Activated T-helper 1 cell treated with anti-CD3 and anti-CD28 coated beads, Interleukin-2, amount 50 U/mL, for 16 hours (primary cell): ENCODE measurements at regions not wholly inside any gene's neighbourhood (a gene's known extent, or its start where the extent isn't known, plus 50 kb on each side); places are given as distances from the start of the nearest gene placed in this dataset.
A peak's percentile ranks its signal among the peaks of the same experiment; 100 is the strongest.
"Not testable (repeated sequence)": the region's sequence is repeated elsewhere in the genome, so short reads cannot be mapped to it uniquely, and the experiment has no call there.

ENCODE experiments used
- DNase-seq, 2 donors: peaks; one replicate each; pipeline ENCODE4 v3.0.0-alpha.2; 2020; ENCODE audit warnings: low read depth in 1 of 2, low spot score in 1 of 2

DNA sequence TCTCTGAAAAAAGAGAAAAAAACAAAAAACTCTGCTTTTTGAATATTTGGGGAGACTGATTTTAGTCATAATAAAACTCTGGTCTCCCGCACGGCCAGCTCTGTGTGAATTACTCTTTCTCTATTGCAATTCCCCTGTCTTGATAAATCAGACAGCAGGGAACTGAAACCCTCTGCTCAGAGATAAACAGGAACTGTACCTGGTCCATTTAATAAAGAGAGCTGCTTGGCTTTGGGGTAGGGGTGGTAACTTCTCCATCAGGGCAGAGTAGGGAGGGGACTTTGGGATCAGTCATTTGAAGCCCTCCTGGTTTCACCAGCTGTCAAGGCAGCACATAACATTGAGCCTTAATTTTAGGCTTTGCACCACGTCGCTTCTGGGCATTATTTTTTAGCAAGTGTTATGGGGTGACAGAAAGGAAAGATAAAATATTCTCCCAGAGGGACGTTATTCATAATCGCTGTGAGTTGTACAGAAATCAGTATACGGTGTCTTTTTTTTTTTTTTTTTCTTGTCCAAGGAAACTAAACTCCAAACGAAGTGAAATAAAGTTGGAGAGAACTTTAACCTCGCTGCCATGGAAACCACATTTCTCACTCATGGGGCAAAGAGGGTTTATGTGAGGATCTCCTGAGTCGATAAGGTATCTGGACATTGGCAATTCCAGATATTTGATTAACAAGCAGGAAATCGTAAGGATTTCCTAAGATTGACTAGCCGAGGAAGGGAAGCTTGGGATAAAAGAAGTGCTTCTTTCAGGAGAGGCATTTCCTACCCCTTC, 99.0 kb upstream of the MRI1 start:
- DNase-seq: no peak

DNA sequence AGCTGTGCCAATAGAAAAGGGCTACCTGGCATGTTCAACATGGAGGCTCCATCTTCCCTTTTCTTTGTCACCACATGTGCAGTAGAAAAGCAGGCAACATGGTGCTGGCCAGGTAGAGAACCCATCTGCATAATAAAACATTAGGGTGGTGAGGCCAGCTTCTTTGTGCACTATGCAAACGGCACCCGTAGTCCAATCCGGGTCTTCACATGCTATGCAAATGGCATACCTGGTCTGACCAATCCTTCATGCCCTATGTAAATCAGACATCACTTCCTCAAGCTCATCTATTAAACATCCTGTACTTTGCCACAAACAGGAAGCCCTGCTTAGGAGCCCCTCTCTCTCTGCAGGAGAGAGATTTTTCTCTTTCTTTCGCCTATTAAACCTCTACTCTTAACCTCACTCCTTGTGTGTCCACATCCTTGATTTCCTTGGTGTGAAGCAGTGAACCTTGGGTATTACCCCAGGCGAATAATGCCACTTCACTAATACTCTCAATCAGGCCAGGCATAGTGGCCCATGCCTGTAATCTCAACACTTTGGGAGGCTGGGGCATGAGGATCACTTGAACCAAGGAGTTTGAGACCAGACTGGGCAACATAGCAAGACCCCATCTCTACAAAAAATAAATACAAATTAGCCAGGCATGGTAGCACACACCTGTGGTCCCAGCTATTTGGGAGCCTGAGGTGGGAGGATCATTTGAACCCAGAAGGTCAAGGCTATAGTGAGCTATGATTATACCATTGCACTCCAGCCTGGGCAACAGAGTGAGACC, 111.3 kb upstream of the MRI1 start:
- no peak for DNase-seq

DNA sequence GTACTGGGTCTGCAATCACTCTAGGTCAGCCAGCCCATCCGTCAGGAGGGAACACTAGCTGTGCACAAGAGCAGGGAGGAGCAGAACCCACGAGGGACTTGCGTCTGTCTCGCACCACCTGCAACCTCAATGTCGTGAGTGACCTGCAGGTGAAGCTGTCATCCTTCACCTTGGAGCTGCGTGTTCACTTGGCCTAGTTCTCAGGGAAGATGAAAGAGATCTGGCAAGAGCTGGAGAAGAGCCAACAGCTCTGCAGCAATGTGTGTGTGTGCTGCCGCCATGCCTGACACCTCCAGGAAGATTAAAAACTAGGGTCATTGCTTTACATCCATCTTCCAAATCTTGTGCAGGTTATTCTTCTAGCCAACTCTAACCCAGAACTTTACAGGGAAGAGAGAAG, 117.6 kb upstream of the MRI1 start:
- DNase-seq: no peak

DNA sequence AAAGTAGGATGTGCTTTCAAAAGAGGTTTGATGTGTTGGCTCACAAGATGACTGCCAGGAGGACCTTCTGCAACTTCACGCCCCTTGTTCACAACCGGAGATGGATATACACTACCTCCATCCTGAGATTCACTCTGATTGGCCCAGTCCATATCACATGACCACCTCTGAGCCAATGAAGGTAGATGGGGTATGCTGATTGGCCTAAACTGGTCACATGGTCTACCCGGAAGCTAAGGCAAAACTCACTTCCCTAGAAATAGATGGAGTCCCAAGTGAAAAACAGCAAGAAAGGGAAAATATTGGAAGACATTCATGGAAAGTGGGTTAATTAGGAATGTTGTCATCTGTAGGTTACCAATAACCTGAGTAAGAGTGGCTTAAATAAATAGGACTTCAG, 119.7 kb upstream of the MRI1 start:
- DNase-seq: no peak

DNA sequence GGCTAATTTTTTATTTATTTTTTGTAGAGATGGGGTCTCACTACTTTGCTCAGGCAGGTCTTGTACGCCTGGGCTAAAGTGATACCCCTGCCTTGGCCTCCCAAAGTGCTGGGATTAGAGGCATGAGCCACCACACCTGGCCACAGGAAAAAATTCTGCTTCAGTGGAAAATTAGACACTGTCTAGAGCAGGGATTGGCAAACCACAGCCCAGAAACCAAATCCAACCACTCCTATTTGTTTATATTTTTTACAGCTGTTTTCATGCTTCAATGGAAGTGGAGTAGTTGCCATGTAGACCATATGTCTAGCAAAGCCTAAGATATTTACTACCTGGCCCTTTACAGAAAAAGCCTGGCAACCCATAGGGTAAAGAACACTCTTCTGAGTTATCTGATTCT, 123.7 kb upstream of the MRI1 start:
- no peak for DNase-seq

DNA sequence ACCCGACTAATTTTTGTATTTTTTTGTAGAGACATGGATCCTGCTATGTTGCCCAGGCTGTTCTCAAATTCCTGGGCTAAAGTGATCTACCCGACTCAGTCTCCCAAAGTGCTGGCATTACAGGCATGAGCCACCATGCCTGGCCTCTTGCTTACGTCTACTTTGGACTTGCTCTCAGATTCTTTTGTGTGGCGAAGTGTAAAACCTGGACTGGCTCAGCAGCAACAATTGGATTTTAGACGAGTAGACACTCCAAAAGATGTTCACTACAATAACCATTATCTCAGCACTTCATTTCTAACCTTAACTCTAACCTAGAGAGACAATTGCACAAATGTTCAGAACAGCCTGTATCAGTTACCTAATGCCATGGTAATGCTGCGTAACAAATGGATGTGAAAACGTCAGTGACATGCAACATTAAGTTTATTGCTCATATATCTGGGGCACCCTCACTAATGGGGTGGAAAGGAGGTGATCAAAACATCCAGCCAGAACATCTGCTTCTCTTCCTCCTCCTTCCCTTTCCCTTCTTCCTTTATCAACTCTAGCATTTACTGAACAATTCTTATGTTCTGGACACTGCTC, 124.9 kb upstream of the MRI1 start:
- DNase-seq: no peak

DNA sequence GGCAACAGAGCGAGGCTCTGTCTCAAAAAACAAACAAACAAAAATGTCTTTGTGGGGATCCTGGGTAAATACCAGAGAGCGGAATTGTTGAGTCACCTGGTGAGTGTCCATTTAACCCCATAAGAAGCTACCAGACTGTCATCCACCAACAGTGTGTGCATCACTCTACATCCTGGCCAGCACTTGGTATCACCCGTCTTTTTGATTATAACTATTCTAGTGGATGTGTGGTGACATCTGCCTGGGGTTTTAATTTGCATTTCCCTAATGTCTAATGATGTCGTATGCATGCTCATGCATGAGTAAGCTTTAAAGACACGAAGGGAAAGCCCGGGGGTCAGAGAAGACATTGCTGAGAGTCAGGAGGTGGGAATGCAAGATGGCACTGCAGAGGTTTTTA, 126.7 kb upstream of the MRI1 start:
- DNase-seq: no peak

DNA sequence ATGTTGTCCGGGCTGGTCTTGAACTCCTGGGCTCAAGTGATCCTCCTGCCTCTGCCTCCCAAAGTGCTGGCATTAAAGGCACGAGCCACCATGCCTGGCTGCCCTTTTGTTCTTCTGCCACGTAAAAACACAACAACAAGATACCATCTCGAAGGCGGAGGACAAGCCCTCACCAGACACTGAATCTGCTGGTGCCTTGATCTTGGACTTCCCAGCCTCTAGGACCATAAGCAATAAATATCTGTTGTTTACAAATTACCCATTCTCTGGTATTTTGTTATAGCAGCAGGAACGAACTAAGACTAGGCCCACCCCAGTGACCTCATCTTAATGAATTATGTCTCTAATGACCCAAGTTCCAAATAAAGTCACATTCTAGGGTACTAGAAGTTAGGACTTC, 128.4 kb upstream of the CACNA1A start:
- DNase-seq: no peak

DNA sequence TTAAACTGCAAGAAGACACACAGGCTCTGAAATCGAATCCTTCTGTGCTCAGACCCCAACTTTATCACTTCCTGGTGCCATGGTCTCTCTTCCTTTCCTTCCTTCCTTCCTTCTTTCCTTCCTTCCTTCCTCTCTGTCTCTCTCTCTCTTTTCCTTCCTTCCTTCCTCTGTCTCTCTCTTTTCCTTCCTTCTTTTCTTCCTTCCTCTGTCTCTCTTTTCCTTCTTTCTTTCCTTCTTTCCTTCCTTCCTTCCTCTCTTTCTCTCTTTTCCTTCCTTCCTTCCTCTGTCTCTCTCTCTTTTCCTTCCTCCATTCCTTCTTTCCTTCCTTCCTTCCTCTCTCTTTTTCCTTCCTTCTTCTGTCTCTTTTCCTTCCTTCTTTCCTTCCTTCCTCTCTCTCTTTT, 127.2 kb upstream of the CACNA1A start:
- no peak for DNase-seq

DNA sequence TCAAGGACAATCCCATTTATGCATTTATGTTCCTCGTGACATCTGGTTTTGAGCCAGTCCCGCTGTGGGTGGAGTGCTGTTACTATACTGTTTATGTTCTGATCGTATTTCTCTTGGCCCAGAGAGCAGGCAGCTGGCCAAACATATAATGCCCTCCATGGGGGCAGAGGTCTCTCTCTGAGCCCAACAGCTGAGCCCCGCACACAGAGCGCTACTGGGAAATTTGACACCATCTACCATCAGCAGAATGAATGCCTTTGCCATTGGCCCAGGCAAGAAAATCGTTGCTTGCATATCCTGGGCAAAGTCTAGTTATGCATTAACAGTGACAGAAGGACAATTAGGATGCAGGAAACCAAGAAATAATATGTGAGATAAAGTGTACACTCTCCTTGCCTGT, 126.8 kb upstream of the CACNA1A start:
- DNase-seq: no peak

DNA sequence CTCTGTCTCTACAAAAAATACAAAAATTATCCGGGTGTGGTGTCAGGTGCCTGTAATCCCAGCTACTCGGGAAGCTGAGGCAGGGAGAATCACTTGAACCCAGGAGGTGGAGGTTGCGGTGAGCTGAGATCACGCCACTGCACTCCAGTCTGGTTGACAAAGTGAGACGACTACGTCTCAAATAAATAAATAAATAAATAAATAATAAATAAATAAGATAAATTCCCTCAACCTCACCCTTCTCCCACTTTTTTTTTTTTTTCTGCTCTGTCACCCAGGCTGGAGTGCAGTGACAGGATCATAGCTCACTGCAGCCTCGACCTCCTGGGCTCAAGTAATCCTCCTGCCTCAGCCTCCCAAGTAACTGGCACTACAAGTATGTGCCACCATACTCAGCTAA, 125.9 kb upstream of the CACNA1A start:
- not testable (repeated sequence) for DNase-seq

DNA sequence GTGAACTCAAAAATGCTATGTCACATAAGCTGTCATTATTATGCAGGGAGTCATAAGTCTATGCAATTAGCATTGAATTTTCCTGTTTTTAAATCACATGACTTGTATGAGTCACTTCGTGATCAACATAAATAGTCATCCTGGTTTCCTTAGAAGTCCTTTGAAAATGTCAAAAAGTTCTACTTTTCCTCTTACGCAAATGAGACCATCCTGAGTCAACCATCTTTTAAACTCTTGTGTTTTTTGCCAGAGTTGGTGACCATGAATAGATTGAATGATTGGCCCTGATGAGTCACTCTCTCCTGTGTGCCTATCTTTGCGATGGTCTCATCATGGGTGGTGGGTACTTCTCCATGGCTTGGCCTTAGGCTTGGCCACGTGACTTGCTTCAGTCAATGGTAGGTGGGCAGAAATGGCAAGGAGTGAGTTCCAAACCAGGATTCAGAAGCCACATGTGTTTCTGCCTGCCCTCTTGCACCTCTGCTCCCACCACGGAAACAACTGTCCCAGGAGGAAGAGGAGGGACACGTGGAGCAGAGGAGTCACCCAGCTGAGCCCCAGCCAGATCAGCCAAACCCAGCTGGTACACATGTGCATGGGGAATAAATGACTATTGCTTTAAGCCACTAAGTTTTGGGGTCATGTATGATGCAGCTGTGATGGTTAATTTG, 123.5 kb upstream of the CACNA1A start:
- no peak for DNase-seq

DNA sequence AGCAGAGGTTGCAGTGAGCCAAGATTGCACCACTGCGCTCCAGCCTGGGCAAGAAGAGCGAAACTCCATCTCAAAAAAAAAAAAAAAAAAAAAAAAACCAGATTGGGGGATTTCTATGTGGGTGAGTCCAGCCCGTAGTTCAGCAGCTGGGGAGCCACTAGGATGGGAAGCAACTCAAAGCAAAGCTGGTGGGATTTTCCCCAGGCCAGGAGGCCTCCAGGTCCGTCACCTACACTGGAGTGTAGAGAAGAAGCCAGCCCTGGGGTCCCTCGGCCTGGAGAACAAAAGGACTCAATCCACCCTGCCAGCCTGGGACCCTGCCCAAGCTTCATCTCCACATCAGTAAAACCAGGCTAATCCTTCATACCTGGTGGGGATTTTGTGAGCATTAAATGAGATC, 121.3 kb upstream of the CACNA1A start:
- DNase-seq: no peak

DNA sequence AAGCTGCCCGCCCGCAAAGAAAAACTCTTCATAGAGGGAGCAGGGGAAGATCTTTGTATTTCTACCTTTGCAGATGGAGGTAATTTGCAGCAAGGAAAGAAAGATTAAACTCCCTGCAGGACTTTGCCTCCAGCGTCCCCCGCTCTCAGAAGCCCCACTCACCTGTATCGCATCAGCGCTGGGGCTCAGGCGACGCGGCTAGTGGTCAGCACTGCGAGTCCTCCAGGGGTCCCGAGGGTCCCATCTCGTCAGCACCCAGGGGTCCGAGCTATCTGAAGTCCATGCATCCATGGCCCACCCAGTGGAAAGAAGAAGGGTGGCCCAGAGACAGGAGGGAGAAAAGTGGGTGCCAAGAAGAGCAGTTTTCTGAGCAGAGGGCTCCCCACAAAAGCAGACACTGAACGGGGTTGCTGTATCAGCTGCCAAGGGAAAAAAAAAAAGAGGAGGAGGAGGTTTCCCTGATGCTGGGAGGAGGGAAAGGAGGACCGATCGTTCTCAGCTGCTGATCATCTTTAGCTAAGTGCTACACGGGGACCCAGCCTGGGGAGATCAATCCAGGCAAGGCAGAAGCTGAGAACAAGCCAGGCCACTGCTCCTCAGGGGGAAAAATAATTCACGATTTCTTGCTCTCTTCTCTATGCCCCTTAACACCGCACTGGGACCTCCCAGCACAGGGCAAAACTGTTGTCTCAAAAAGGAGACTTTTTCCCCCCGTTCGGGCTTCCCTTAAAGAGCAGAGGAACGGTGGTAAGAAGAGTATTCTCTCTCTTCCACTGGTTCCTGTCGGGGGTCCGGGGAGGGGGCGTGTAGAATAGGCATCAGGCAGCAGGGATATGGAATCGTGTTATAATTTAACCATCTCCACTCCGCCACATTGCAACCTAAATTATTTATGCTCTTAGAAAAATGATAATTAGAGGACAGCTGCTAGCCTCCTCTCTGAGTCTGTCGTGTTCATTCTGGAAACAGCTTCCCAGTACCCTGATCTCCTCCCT, 117.7 kb upstream of the CACNA1A start:
- no peak for DNase-seq

DNA sequence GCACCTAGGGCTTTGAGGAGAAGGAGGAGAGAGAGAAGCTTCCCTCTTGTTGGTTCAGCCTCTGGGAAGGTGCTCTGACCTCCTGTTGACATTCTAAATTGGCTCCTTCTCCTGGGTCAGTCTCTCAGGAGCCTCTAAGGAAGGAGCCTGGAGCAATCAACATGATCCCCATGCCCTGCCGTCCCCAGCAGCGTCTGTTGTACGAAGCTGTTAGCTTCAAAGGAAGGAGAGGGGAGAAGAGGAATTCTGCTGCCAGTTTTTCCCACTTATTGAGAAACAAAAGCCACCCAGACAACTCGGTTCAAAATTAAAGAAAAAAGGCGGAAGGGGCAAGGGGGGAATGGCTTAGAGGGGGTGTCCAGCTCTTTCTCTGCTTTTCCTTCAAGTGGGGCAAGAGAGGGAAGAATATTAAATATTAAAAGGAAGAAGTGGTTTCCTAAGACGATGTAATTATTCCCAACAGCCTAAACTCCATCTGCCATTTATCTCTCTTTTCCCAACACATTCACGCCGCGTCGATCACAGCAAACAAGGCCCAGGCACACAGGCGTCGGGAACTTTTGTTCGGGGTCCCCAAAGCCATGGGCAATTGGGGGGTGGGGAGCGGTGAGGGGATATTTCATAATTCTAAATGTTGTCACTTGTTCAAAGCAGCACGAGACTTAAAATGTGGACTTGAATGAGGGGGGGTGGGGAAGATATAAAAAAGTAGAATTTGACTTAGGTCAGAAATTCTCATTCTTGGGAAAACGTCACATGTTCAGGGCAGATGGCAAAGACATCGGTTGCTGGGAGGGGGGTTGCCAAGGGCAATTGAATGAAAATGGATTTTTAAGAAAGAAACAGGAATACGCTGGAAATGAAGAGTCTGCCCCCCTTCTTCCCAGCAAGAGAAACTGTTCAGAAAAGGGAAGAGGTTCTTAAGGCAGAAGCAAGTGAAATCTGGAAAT, 116.8 kb upstream of the CACNA1A start:
- DNase-seq: no peak

DNA sequence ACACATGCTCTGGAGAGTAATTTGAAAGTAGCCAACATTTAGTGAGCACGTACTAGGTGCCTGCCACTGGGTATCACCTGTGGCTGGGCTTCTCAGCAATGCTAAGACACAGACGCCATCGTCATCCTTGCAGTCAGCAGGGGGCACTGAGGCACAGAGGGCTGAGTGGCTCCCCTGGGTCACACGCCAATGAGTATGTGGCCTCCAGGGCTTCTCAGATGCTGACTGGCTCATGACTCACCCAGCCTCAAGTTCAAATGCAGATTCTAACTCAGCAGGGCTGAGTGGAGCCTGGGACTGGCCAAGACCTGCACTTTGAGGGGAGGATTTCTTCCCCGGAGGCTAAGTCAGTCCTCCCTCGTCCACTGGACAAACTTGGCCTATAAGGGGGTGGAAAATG, 115.1 kb upstream of the CACNA1A start:
- DNase-seq: peak in 1 of 2 donors; percentile 8

DNA sequence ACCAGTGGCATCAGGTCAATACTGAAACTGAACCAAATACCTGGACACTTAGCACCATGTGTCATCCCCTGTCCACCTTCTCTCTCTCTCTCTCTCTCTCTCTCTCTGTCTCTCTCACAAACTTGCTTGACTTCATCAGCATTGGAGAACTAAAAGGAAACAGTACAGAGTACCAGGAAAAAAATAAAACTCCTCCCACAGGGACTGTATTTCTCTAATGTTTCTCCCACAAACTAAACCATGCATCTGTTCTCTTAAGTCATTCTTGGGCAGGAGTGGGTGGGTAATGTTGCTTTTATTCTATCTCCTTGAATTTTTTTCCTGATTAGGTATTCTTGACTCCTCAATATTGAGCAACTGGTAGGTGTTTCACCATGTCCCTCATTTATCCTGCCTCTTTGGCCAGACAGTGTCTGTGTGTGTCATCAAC, 112.9 kb upstream of the CACNA1A start:
- no peak for DNase-seq

DNA sequence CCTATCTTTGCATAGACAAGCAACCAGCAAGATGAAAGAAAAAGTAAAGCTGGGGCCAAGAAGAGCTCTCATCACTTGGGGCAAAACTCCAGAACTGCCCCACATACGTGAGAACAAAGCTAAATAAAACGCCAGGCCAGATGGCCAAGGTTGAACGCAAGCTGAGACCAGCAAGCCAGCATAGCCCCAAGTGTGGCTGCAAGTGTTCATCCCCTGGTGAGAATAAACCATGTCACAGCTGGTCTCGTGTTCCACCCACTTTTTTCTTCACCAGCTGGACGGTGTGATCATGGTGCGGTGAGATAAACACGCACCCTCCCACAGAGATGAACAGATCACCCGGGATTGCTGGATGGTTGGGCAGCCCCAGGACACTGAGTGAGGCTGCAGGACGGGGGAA, 109.6 kb upstream of the CACNA1A start:
- DNase-seq: no peak

DNA sequence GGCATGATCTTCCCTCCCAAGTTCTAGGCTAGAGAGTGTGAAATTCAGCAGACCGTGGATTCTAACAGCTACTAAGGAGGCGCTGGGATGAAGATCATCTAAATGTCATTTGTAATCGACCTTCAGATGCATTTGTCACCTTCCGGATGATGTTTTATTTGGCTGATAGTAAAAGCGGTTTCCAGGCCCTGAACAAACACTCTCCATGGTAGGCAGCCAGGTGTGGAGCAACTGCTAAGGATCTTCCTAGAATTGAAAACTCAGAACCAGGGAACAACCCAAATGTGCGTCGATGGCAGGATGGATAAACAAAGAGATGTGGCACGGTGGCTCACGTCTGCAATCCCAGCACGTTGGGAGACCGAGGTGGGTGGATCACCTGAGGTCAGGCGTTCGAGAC, 107.2 kb upstream of the CACNA1A start:
- no peak for DNase-seq
